ENCODE measurements at regions not wholly inside any gene's neighbourhood (a gene's known extent, or its start where the extent isn't known, plus 50 kb on each side); places are given as distances from the start of the nearest gene placed in this dataset.

DNA sequence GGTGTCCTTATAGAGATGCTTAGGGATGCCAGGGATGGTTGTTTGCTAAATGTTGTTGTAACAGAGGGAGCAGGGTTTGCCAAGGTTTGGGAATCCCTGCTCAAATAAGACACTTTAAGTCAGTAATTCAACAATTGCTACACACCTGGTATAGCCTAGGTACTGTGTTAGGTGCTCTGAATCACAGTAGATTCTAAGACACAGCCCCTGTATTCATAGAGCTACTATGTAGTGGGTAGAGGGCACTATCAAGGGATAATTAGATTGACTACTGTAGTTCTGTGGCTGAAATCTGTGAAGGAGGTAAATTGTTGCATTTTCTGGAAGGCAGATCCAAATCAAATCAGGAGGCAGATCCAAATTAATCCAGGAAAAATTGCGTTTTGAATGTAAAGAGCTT lies 149.2 kb downstream of the C12orf75 start:
- TF ChIP-seq POLR2A (IDR thresholded peaks at IDR 0.05; ENCODE audit: low read depth): no peak
- TF ChIP-seq, protein P1, sequence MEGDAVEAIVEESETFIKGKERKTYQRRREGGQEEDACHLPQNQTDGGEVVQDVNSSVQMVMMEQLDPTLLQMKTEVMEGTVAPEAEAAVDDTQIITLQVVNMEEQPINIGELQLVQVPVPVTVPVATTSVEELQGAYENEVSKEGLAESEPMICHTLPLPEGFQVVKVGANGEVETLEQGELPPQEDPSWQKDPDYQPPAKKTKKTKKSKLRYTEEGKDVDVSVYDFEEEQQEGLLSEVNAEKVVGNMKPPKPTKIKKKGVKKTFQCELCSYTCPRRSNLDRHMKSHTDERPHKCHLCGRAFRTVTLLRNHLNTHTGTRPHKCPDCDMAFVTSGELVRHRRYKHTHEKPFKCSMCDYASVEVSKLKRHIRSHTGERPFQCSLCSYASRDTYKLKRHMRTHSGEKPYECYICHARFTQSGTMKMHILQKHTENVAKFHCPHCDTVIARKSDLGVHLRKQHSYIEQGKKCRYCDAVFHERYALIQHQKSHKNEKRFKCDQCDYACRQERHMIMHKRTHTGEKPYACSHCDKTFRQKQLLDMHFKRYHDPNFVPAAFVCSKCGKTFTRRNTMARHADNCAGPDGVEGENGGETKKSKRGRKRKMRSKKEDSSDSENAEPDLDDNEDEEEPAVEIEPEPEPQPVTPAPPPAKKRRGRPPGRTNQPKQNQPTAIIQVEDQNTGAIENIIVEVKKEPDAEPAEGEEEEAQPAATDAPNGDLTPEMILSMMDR (IDR thresholded peaks at IDR 0.05): no peak

All from esophagus muscularis mucosa (tissue), 3 donors.